IMR-90 (cell line): ENCODE measurements at regions not wholly inside any gene's neighbourhood (a gene's known extent, or its start where the extent isn't known, plus 50 kb on each side); places are given as distances from the start of the nearest gene placed in this dataset.
"Not testable (repeated sequence)": the region's sequence is repeated elsewhere in the genome, so short reads cannot be mapped to it uniquely, and the experiment has no call there.

ENCODE experiments used
- ATAC-seq: fragments of 200-7000 bp; cut with Tn5 transposase; 2 replicates; pipeline ENCODE4 v1.9.1; 2020; ENCODE audit warnings: low read depth, mild to moderate bottlenecking, moderate library complexity
- BruUV-seq: library from RNA; stranded (reverse); fragments of 400-500 nt; replicated peaks from 2 replicates; lab custom pipeline; 2021; lab: Mats Ljungman, UMichigan
- CTCF ChIA-PET: fragments of 300-600 bp; formaldehyde crosslinking; extraction: SDS; loops from one replicate; lab custom pipeline; 2021; ENCODE audit warnings: antibody characterized with exemption; lab: Yijun Ruan, JAX
- POLR2A ChIA-PET: fragments of 300-600 bp; sonication (Branson Sonifier 250); formaldehyde crosslinking; loops from one replicate; lab custom pipeline; 2022; ENCODE audit warnings: antibody characterized with exemption; ENCODE audit not compliant: unreplicated experiment; lab: Charles Lee
- DNase-seq: peaks from one replicate; pipeline ENCODE4 v3.0.0; 2013
- H2AFZ ChIP-seq: replicated peaks from 2 replicates; pipeline ENCODE3; 2013; ENCODE audit warnings: low read length, mild to moderate bottlenecking; ENCODE audit not compliant: poor library complexity
- H2AK5ac ChIP-seq: 2 replicates; pipeline ENCODE4 v1.6.1; 2013; ENCODE audit warnings: low read depth, low read length, inconsistent platforms
- H2AK9ac ChIP-seq: replicated peaks from 2 replicates; pipeline ENCODE3; 2013; ENCODE audit warnings: mild to moderate bottlenecking, low read depth, low read length, moderate library complexity; ENCODE audit not compliant: poor library complexity
- H2BK120ac ChIP-seq: 2 replicates; pipeline ENCODE4 v1.6.1; 2013; ENCODE audit warnings: low read depth, low read length, inconsistent platforms
- H2BK15ac ChIP-seq: 3 replicates; pipeline ENCODE4 v1.6.1; 2013; ENCODE audit warnings: low read depth, low read length, inconsistent platforms
- H2BK20ac ChIP-seq: 2 replicates; pipeline ENCODE4 v1.6.1; 2013; ENCODE audit warnings: low read depth, mild to moderate bottlenecking, inconsistent platforms, low read length, moderate library complexity
- H2BK5ac ChIP-seq: 2 replicates; pipeline ENCODE4 v1.6.1; 2013; ENCODE audit warnings: mild to moderate bottlenecking, low read depth, low read length, inconsistent platforms; ENCODE audit not compliant: poor library complexity, severe bottlenecking
- H3K14ac ChIP-seq: replicated peaks from 2 replicates; pipeline ENCODE4 v1.6.1; 2013; ENCODE audit warnings: low read depth, low read length, inconsistent platforms
- H3K18ac ChIP-seq: 2 replicates; pipeline ENCODE4 v1.6.1; 2013; ENCODE audit warnings: low read depth, low read length, control low read depth
- H3K23ac ChIP-seq: 2 replicates; pipeline ENCODE4 v1.6.1; 2013; ENCODE audit warnings: low read depth, low read length, inconsistent platforms
- H3K27ac ChIP-seq: 2 replicates; pipeline ENCODE4 v1.5.1; 2013; ENCODE audit warnings: mild to moderate bottlenecking, control low read depth, low read length; ENCODE audit not compliant: insufficient read depth
- H3K27me3 ChIP-seq: 2 replicates; pipeline ENCODE4 v1.6.1; 2013; ENCODE audit warnings: low read length; ENCODE audit not compliant: control insufficient read depth, insufficient read depth
- H3K36me3 ChIP-seq: 2 replicates; pipeline ENCODE4 v1.6.1; 2013; ENCODE audit warnings: low read length, mixed read lengths; ENCODE audit not compliant: control insufficient read depth, insufficient read depth
- H3K4ac ChIP-seq: 2 replicates; pipeline ENCODE4 v1.6.1; 2013; ENCODE audit warnings: low read depth, low read length, inconsistent platforms
- H3K4me1 ChIP-seq: 2 replicates; pipeline ENCODE4 v1.6.1; 2013; ENCODE audit warnings: low read length, mixed read lengths; ENCODE audit not compliant: control insufficient read depth, insufficient read depth
- H3K4me2 ChIP-seq: 2 replicates; pipeline ENCODE4 v1.6.1; 2013; ENCODE audit warnings: low read depth, mild to moderate bottlenecking, control low read depth, low read length, moderate library complexity
- H3K4me3 ChIP-seq: 2 replicates; pipeline ENCODE4 v1.5.1; 2013; ENCODE audit warnings: low read depth, mild to moderate bottlenecking, control low read depth, low read length, moderate library complexity; ENCODE audit not compliant: insufficient read depth
- H3K56ac ChIP-seq: 2 replicates; pipeline ENCODE4 v1.6.1; 2013; ENCODE audit warnings: low read length, inconsistent platforms; ENCODE audit not compliant: insufficient read depth; ENCODE audit errors: extremely low read depth
- H3K79me1 ChIP-seq, 2 experiments: 2 replicates each; pipeline ENCODE4 v1.6.1; 2013; ENCODE audit warnings: low read length in 2 of 2, inconsistent platforms in 1 of 2, low read depth in 1 of 2
- H3K9ac ChIP-seq: 2 replicates; pipeline ENCODE4 v1.6.1; 2013; ENCODE audit warnings: low read depth, low read length, control low read depth
- H3K9me1 ChIP-seq: 2 replicates; pipeline ENCODE4 v1.6.1; 2013; ENCODE audit warnings: low read length, inconsistent platforms; ENCODE audit not compliant: insufficient read depth
- H3K9me3 ChIP-seq: 2 replicates; pipeline ENCODE4 v1.6.1; 2013; ENCODE audit warnings: low read length; ENCODE audit not compliant: control insufficient read depth, insufficient read depth
- H4K20me1 ChIP-seq: 2 replicates; pipeline ENCODE4 v1.6.1; 2013; ENCODE audit warnings: low read length, inconsistent platforms; ENCODE audit not compliant: insufficient read depth
- H4K5ac ChIP-seq: 2 replicates; pipeline ENCODE4 v1.6.1; 2013; ENCODE audit warnings: mild to moderate bottlenecking, low read depth, low read length, control low read depth
- H4K8ac ChIP-seq, 2 experiments: 2 replicates each; pipeline ENCODE4 v1.6.1; 2013; ENCODE audit warnings: low read depth in 2 of 2, low read length in 2 of 2, control low read depth in 1 of 2, inconsistent platforms in 1 of 2
- H4K91ac ChIP-seq: 2 replicates; pipeline ENCODE4 v1.6.1; 2013; ENCODE audit warnings: low read depth, low read length, inconsistent platforms; ENCODE audit not compliant: insufficient read depth
- WGBS, 2 experiments: methylation state at CpG; one replicate each; pipeline versions ENCODE4 v1.1.5 to v1.1.7; 2013; ENCODE audit warnings: missing lambda C conversion rate in 2 of 2; ENCODE audit not compliant: insufficient read length in 1 of 2; ENCODE audit errors: extremely low coverage in 2 of 2; 5-methylcytosine and 5-hydroxymethylcytosine counted together
- dilution Hi-C: fragments of 300-500 bp; cut with HindIII; formaldehyde crosslinking; loops from one replicate; pipeline ENCODE4 v1.14.3; 2018; ENCODE audit warnings: low sequenced_read_pairs; ENCODE audit not compliant: unreplicated experiment
- in situ Hi-C: fragments of 300-500 bp; cut with MboI; formaldehyde crosslinking; loops from 3 replicates; pipeline ENCODE4 v1.14.3; 2019; ENCODE audit warnings: low sequenced_read_pairs, inconsistent platforms, mixed read lengths
- intact Hi-C: fragments of 100-400 bp; cut with micrococcal nuclease; formaldehyde crosslinking; loops from 2 replicates; pipeline ENCODE4 v1.10.0; 2022

DNA sequence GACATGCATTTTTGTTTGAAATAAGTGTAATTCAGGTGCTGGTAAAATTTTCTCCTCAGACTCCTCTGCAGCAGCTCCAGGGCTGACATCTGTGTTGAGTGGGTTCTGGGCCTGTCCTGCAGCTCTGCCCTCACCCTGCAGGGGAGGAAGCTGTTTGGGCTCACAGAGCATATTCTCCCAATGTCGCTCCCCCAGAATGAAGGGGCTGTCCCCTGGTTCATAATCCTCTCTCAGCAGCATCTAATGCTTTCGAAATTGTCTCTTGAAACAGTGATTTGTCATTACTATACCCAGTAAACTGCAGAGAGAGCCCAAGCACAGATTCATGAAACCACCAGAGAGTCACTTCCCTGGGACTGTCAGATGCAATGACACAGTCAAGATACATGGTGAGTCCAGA is 606.7 kb downstream of the TMEM121 start:
- H2BK120ac ChIP-seq, H3K79me1 ChIP-seq, H2BK5ac ChIP-seq, H3K18ac ChIP-seq, H3K4ac ChIP-seq, H3K36me3 ChIP-seq, in situ Hi-C loops, H2AK5ac ChIP-seq, H3K14ac ChIP-seq, H3K23ac ChIP-seq, DNase-seq, dilution Hi-C loops, H3K9me3 ChIP-seq, H3K27me3 ChIP-seq, H3K4me2 ChIP-seq, H2BK20ac ChIP-seq, H3K27ac ChIP-seq, H2BK15ac ChIP-seq, H4K8ac ChIP-seq, H3K4me3 ChIP-seq, H3K9ac ChIP-seq, H3K9me1 ChIP-seq, POLR2A ChIA-PET, H2AFZ ChIP-seq, H2AK9ac ChIP-seq, H4K5ac ChIP-seq, H4K91ac ChIP-seq, H3K4me1 ChIP-seq, H3K56ac ChIP-seq, ATAC-seq, CTCF ChIA-PET, intact Hi-C loops, BruUV-seq, H4K20me1 ChIP-seq: not testable (repeated sequence)
- no CpG with 5 or more reads among the region's 2 CpGs for WGBS, 2 experiments
